GM12878 (cell line): ENCODE measurements at regions not wholly inside any gene's neighbourhood (a gene's known extent, or its start where the extent isn't known, plus 50 kb on each side); places are given as distances from the start of the nearest gene placed in this dataset.

Source experiments
- ATAC-seq: fragments of 200-7000 bp; cut with Tn5 transposase; 3 replicates; pipeline ENCODE4 v1.9.1; 2020; ENCODE audit warnings: mild to moderate bottlenecking, moderate library complexity
- BruUV-seq: library from RNA; stranded (reverse); fragments of 400-500 nt; replicated peaks from 2 replicates; lab custom pipeline; 2021; lab: Mats Ljungman, UMichigan
- CTCF ChIA-PET: fragments of 300-600 bp; sonication (Branson Sonifier 250); formaldehyde crosslinking; extraction: SDS; loops from one replicate; lab custom pipeline; 2021; ENCODE audit warnings: inconsistent platforms; lab: Yijun Ruan, JAX
- POLR2A ChIA-PET: fragments of 350-600 bp; formaldehyde crosslinking; extraction: SDS; loops from one replicate; lab custom pipeline; 2021; ENCODE audit warnings: inconsistent platforms; lab: Charles Lee
- RAD21 ChIA-PET: fragments of 300-600 bp; sonication (Branson Sonifier 250); formaldehyde crosslinking; loops from one replicate; lab custom pipeline; 2023; ENCODE audit warnings: antibody characterized with exemption; ENCODE audit not compliant: unreplicated experiment; lab: Charles Lee
- SMC1A ChIA-PET: fragments of 300-600 bp; sonication (Branson Sonifier 250); formaldehyde crosslinking; loops from one replicate; lab custom pipeline; 2023; ENCODE audit not compliant: unreplicated experiment, uncharacterized antibody; lab: Charles Lee
- DNase-seq: peaks from one replicate; pipeline ENCODE4 v3.0.0-alpha.2; 2011; ENCODE audit warnings: low read depth, low spot score
- FAIRE-seq: peaks from 3 replicates; lab custom pipeline; 2011; peaks lifted over from hg19 to GRCh38; lab: Jason Lieb, UNC
- H2AFZ ChIP-seq: 2 replicates; pipeline ENCODE4 v1.6.0; 2011; ENCODE audit warnings: low read depth, low read length, control low read depth; ENCODE audit not compliant: control insufficient read depth
- H3K27ac ChIP-seq: 2 replicates; pipeline ENCODE4 v1.5.1; 2011; ENCODE audit warnings: control low read depth; ENCODE audit not compliant: control insufficient read depth, insufficient read depth
- H3K27me3 ChIP-seq, 2 experiments: replicated peaks in 1 of 2; 2 replicates each; pipeline versions ENCODE4 v1.6.0 to v1.6.1; 2011; ENCODE audit warnings: low read length in 1 of 2; ENCODE audit not compliant: control insufficient read depth in 2 of 2, insufficient read depth in 2 of 2
- H3K36me3 ChIP-seq, 2 experiments: 2 replicates each; pipeline ENCODE4 v1.5.1; 2011; ENCODE audit warnings: low read length in 1 of 2; ENCODE audit not compliant: control insufficient read depth in 2 of 2, insufficient read depth in 2 of 2
- H3K4me1 ChIP-seq: 2 replicates; pipeline ENCODE4 v1.6.1; 2011; ENCODE audit warnings: mild to moderate bottlenecking, low read length, moderate library complexity, mixed read lengths; ENCODE audit not compliant: control insufficient read depth, insufficient read depth
- H3K4me2 ChIP-seq: 2 replicates; pipeline ENCODE4 v1.6.0; 2011; ENCODE audit warnings: control low read depth; ENCODE audit not compliant: control insufficient read depth, insufficient read depth
- H3K4me3 ChIP-seq: fragments of 200-600 bp; sonication (generic); 2 replicates; pipeline ENCODE4 v1.5.1; 2016
- H3K79me2 ChIP-seq: 2 replicates; pipeline ENCODE4 v1.6.0; 2011; ENCODE audit warnings: low read length; ENCODE audit not compliant: control insufficient read depth, insufficient read depth
- H3K9ac ChIP-seq: 2 replicates; pipeline ENCODE4 v1.8.0; 2011; ENCODE audit warnings: low read length, control low read depth, mixed read lengths; ENCODE audit not compliant: control insufficient read depth, insufficient read depth
- H3K9me3 ChIP-seq: replicated peaks from 3 replicates; pipeline ENCODE4 v1.5.1; 2011; ENCODE audit warnings: mild to moderate bottlenecking, low read length; ENCODE audit not compliant: control insufficient read depth, insufficient read depth
- H4K20me1 ChIP-seq: 2 replicates; pipeline ENCODE4 v1.6.0; 2011; ENCODE audit not compliant: control insufficient read depth, insufficient read depth
- BACH1 ChIP-seq: fragments of 450-650 bp; IDR thresholded peaks from 2 replicates; pipeline ENCODE4 v1.6.1; 2017; ENCODE audit warnings: mild to moderate bottlenecking, borderline replicate concordance
- BCL11A ChIP-seq: IDR thresholded peaks from 2 replicates; pipeline ENCODE4 v1.6.1; 2011; ENCODE audit warnings: low read depth, low read length
- BHLHE40 ChIP-seq, 2 experiments: fragments of 450-650 bp in 1 of 2; IDR thresholded peaks; 2 replicates each; pipeline ENCODE4 v1.6.1; 2011 to 2017; ENCODE audit warnings: low read depth in 2 of 2, borderline replicate concordance in 1 of 2, improper control_type of control experiment in 1 of 2, low read length in 1 of 2, mild to moderate bottlenecking in 1 of 2
- E4F1 ChIP-seq: fragments of 450-650 bp; IDR thresholded peaks from 2 replicates; pipeline ENCODE4 v1.6.1; 2018; ENCODE audit warnings: borderline replicate concordance, mild to moderate bottlenecking; ENCODE audit not compliant: partially characterized antibody
- EZH2 ChIP-seq: IDR thresholded peaks from 2 replicates; pipeline ENCODE4 v1.6.1; 2012; ENCODE audit warnings: low read depth, mild to moderate bottlenecking, control low read depth, inconsistent platforms, low read length, borderline replicate concordance; ENCODE audit not compliant: control insufficient read depth
- FOXK2 ChIP-seq: fragments of 450-650 bp; IDR thresholded peaks from 2 replicates; pipeline ENCODE4 v1.6.1; 2017; ENCODE audit warnings: mild to moderate bottlenecking, moderate library complexity
- HDAC6 ChIP-seq: fragments of 200-600 bp; sonication (generic); IDR thresholded peaks from one replicate; pipeline ENCODE4 v1.8.0; 2017; ENCODE audit warnings: antibody characterized with exemption; ENCODE audit not compliant: unreplicated experiment
- IRF3 ChIP-seq: fragments of 450-650 bp; IDR thresholded peaks from 2 replicates; pipeline ENCODE4 v1.6.1; 2014; ENCODE audit warnings: mild to moderate bottlenecking
- MTA3 ChIP-seq: IDR thresholded peaks from 2 replicates; pipeline ENCODE4 v1.6.1; 2012; ENCODE audit warnings: low read length, inconsistent platforms, borderline replicate concordance
- NFYA ChIP-seq: IDR thresholded peaks from 2 replicates; pipeline ENCODE4 v1.6.1; 2011; ENCODE audit warnings: low read depth, mild to moderate bottlenecking, low read length, improper control_type of control experiment, borderline replicate concordance
- NFYB ChIP-seq: IDR thresholded peaks from 2 replicates; pipeline ENCODE4 v1.6.1; 2011; ENCODE audit warnings: low read depth, mild to moderate bottlenecking, low read length, improper control_type of control experiment, moderate library complexity; ENCODE audit not compliant: insufficient read depth
- NKRF ChIP-seq: fragments of 450-650 bp; conservative IDR thresholded peaks from 2 replicates; pipeline ENCODE4 v1.6.1; 2017; ENCODE audit warnings: mild to moderate bottlenecking, moderate library complexity
- NR2C2 ChIP-seq: IDR thresholded peaks from 2 replicates; pipeline ENCODE4 v1.6.1; 2011; ENCODE audit warnings: borderline replicate concordance, low read depth; ENCODE audit not compliant: control insufficient read depth, insufficient read length
- NRF1 ChIP-seq: conservative IDR thresholded peaks from 2 replicates; pipeline ENCODE4 v1.6.1; 2011; ENCODE audit warnings: mild to moderate bottlenecking, low read depth, low read length, improper control_type of control experiment
- PAX5 ChIP-seq: IDR thresholded peaks from 2 replicates; pipeline ENCODE4 v1.6.1; 2011; ENCODE audit warnings: low read depth, low read length, borderline replicate concordance
- PML ChIP-seq: IDR thresholded peaks from 2 replicates; pipeline ENCODE4 v1.6.1; 2012; ENCODE audit warnings: low read length, inconsistent platforms
- SMAD1 ChIP-seq: fragments of 450-650 bp; IDR thresholded peaks from 2 replicates; pipeline ENCODE4 v1.6.1; 2018; ENCODE audit warnings: mild to moderate bottlenecking, low read depth; ENCODE audit not compliant: partially characterized antibody
- SMARCA5 ChIP-seq: fragments of 450-650 bp; IDR thresholded peaks from 2 replicates; pipeline ENCODE4 v1.6.1; 2017; ENCODE audit warnings: mild to moderate bottlenecking
- YY1 ChIP-seq: IDR thresholded peaks from 2 replicates; pipeline ENCODE4 v1.6.1; 2011; ENCODE audit warnings: low read depth, mild to moderate bottlenecking, low read length
- WGBS: methylation state at CpG from one replicate; pipeline ENCODE4 v1.1.6; 2016; ENCODE audit warnings: low lambda C conversion rate; ENCODE audit not compliant: insufficient replicate concordance, insufficient coverage; ENCODE audit errors: missing lambda C conversion rate; 5-methylcytosine and 5-hydroxymethylcytosine counted together
- in situ Hi-C: fragments of 300-500 bp; cut with MboI; formaldehyde crosslinking; loops from 9 replicates; pipeline ENCODE4 v1.14.3; 2018; ENCODE audit warnings: mixed read lengths
- intact Hi-C: fragments of 100-400 bp; cut with micrococcal nuclease; formaldehyde crosslinking; loops from one replicate; pipeline ENCODE4 v1.14.2; 2022; ENCODE audit not compliant: unreplicated experiment

- RAD21 ChIA-PET: no interaction called here
- intact Hi-C loops (no loop called here), in situ Hi-C loops (no loop called here)
- FAIRE-seq (no peak), ATAC-seq (no peak), DNase-seq (no peak)
- H3K4me2 ChIP-seq: no peak overlapping the region
- SMC1A ChIA-PET: no interaction called here
- H3K9me3 ChIP-seq: no peaks in the 10 kb centered on the region
- TF ChIP-seq BACH1 (no peak), EZH2 (no peak), NKRF (no peak), PAX5 (no peak), NFYB (no peak), PML (no peak), NFYA (no peak), BCL11A (no peak), BHLHE40 (IDR thresholded peaks at IDR 0.05; ENCODE audit: borderline replicate concordance in 1 of 2, low read depth in 2 of 2, low read length in 1 of 2) (no peak), NR2C2 (no peak), MTA3 (no peak), YY1 (no peak), FOXK2 (no peak), SMAD1 (no peak), SMARCA5 (no peak), NRF1 (no peak), HDAC6 (no peak), E4F1 (no peak), IRF3 (no peak)
- BruUV-seq: no TSS peak
- H3K4me3 ChIP-seq: no peak overlapping the region
- H4K20me1 ChIP-seq: no peaks in the 10 kb centered on the region
- H3K27ac ChIP-seq: no peak overlapping the region
- H3K36me3 ChIP-seq: no peaks in the 10 kb centered on the region
- H3K27me3 ChIP-seq: no peaks in the 10 kb centered on the region; a peak in 1 of 4 replicates
- no peak overlapping the region for H3K9ac ChIP-seq
- POLR2A ChIA-PET: no interaction called here
- no peaks in the 10 kb centered on the region for H3K79me2 ChIP-seq
- H3K4me1 ChIP-seq: no peaks in the 10 kb centered on the region
- H2AFZ ChIP-seq: no peak overlapping the region
- WGBS: under 1% methylated on average over 4 of the region's 4 CpGs
- CTCF ChIA-PET: interaction anchor here (0.5 kb wide), 1 partner anchor 410 kb away, joined by 3 read pairs; no protein-coding TSS in a partner anchor
These were observed 335.7 kb upstream of the PROX1 start for GRCh38 chr1:213652109-213652508.
